ENCODE measurements at regions not wholly inside any gene's neighbourhood (a gene's known extent, or its start where the extent isn't known, plus 50 kb on each side); places are given as distances from the start of the nearest gene placed in this dataset.

- TF ChIP-seq CTCF (IDR thresholded peaks at IDR 0.05) (no peak), POLR2A (IDR thresholded peaks at IDR 0.05) (no peak)
Measured at GRCh38 chr21:43302062-43302700, 124.8 kb downstream of the SIK1 start.
